WTC11 (cell line): ENCODE measurements at regions not wholly inside any gene's neighbourhood (a gene's known extent, or its start where the extent isn't known, plus 50 kb on each side); places are given as distances from the start of the nearest gene placed in this dataset.

Source experiments
- ATAC-seq: fragments of 200-7000 bp; cut with Tn5 transposase; 2 replicates; pipeline ENCODE4 v1.10.0; 2021; ENCODE audit warnings: mild to moderate bottlenecking, moderate library complexity
- CTCF ChIA-PET: fragments of 300-600 bp; sonication (Branson Sonifier 250); formaldehyde crosslinking; loops from one replicate; lab custom pipeline; 2021; ENCODE audit warnings: antibody characterized with exemption; lab: Charles Lee
- POLR2A ChIA-PET: fragments of 350-600 bp; sonication (Branson Sonifier 250); formaldehyde crosslinking; loops from one replicate; lab custom pipeline; 2021; ENCODE audit warnings: antibody characterized with exemption; lab: Charles Lee
- DNase-seq: peaks from one replicate; pipeline ENCODE4 v3.0.0; 2021; ENCODE audit warnings: low spot score
- H3K27ac Mint-ChIP-seq: 2 replicates; pipeline ENCODE4 v1.8.0; 2021; ENCODE audit warnings: mixed read lengths
- H3K27me3 Mint-ChIP-seq: 2 replicates; pipeline ENCODE4 v1.8.0; 2021; ENCODE audit warnings: low read depth, mild to moderate bottlenecking, moderate library complexity, mixed read lengths
- H3K36me3 Mint-ChIP-seq: 2 replicates; pipeline ENCODE4 v1.8.0; 2021; ENCODE audit warnings: mixed read lengths
- H3K4me1 Mint-ChIP-seq: 2 replicates; pipeline ENCODE4 v1.8.0; 2022; ENCODE audit warnings: mixed read lengths
- H3K4me3 Mint-ChIP-seq: 2 replicates; pipeline ENCODE4 v1.8.0; 2021; ENCODE audit warnings: mild to moderate bottlenecking, moderate library complexity, mixed read lengths
- H3K9me3 Mint-ChIP-seq: 2 replicates; pipeline ENCODE4 v1.8.0; 2021; ENCODE audit warnings: mixed read lengths
- ATF1 ChIP-seq: sonication (generic); formaldehyde crosslinking; IDR thresholded peaks from 2 replicates; pipeline ENCODE4 v1.8.1; 2023; ENCODE audit warnings: mild to moderate bottlenecking, moderate library complexity, missing genetic modification reagents
- FOXP1 ChIP-seq: sonication (generic); formaldehyde crosslinking; IDR thresholded peaks from 2 replicates; pipeline ENCODE4 v1.8.0; 2022; ENCODE audit warnings: missing genetic modification reagents, mild to moderate bottlenecking, moderate library complexity, borderline replicate concordance
- GTF2I ChIP-seq: fragments of 250-450 bp; sonication (Bioruptor Pico); conservative IDR thresholded peaks from 2 replicates; pipeline ENCODE4 v1.4.0; 2021; ENCODE audit warnings: mild to moderate bottlenecking
- HMGA2 ChIP-seq: fragments of 250-450 bp; sonication (Bioruptor Pico); IDR thresholded peaks from 2 replicates; pipeline ENCODE4 v1.4.0; 2021; ENCODE audit warnings: mild to moderate bottlenecking, moderate library complexity
- JAZF1 ChIP-seq: fragments of 250-450 bp; sonication (Bioruptor Pico); IDR thresholded peaks from 2 replicates; pipeline ENCODE4 v1.9.0; 2021; ENCODE audit warnings: moderate library complexity, mild to moderate bottlenecking, inconsistent platforms
- KAT7 ChIP-seq: sonication (generic); formaldehyde crosslinking; IDR thresholded peaks from 2 replicates; pipeline ENCODE4 v1.8.1; 2023; ENCODE audit warnings: missing genetic modification reagents, mild to moderate bottlenecking, borderline replicate concordance
- MXD4 ChIP-seq: fragments of 250-450 bp; sonication (Bioruptor Pico); IDR thresholded peaks from 2 replicates; pipeline ENCODE4 v1.8.0; 2021; ENCODE audit warnings: mild to moderate bottlenecking, moderate library complexity, borderline replicate concordance
- MYBL2 ChIP-seq: sonication (generic); formaldehyde crosslinking; IDR thresholded peaks from 2 replicates; pipeline ENCODE4 v1.8.1; 2023; ENCODE audit warnings: mild to moderate bottlenecking, moderate library complexity, missing genetic modification reagents
- NFATC4 ChIP-seq: fragments of 250-450 bp; sonication (Bioruptor Pico); IDR thresholded peaks from 2 replicates; pipeline ENCODE4 v1.9.0; 2021; ENCODE audit warnings: mild to moderate bottlenecking
- NR2C2 ChIP-seq: sonication (generic); formaldehyde crosslinking; IDR thresholded peaks from 2 replicates; pipeline ENCODE4 v1.8.0; 2022; ENCODE audit warnings: mild to moderate bottlenecking, missing genetic modification reagents
- PRRX2 ChIP-seq: fragments of 250-450 bp; sonication (Bioruptor Pico); IDR thresholded peaks from 2 replicates; pipeline ENCODE4 v1.8.0; 2021; ENCODE audit warnings: mild to moderate bottlenecking
- ZNF121 ChIP-seq: sonication (generic); formaldehyde crosslinking; IDR thresholded peaks from 2 replicates; pipeline ENCODE4 v1.8.0; 2023; ENCODE audit warnings: missing genetic modification reagents
- ZNF317 ChIP-seq: sonication (generic); formaldehyde crosslinking; IDR thresholded peaks from 2 replicates; pipeline ENCODE4 v1.8.1; 2023; ENCODE audit warnings: low read depth, mild to moderate bottlenecking, moderate library complexity, missing genetic modification reagents, borderline replicate concordance
- ZNF396 ChIP-seq: fragments of 250-450 bp; sonication (Bioruptor Pico); IDR thresholded peaks from 2 replicates; pipeline ENCODE4 v1.8.0; 2021; ENCODE audit warnings: mild to moderate bottlenecking, moderate library complexity, borderline replicate concordance
- ZNF423 ChIP-seq: fragments of 250-450 bp; sonication (Bioruptor Pico); IDR thresholded peaks from 2 replicates; pipeline ENCODE4 v2.1.2; 2022; ENCODE audit warnings: mild to moderate bottlenecking, moderate library complexity
- TF ChIP-seq, protein P1 (sequence below): sonication (generic); formaldehyde crosslinking; IDR thresholded peaks from 2 replicates; pipeline ENCODE4 v1.8.1; 2023; ENCODE audit warnings: mild to moderate bottlenecking, moderate library complexity, missing genetic modification reagents
- TF ChIP-seq, protein P2 (sequence below): fragments of 250-450 bp; sonication (Bioruptor Pico); IDR thresholded peaks from 2 replicates; pipeline ENCODE4 v2.1.2; 2022; ENCODE audit warnings: mild to moderate bottlenecking, moderate library complexity
- TF ChIP-seq, protein P3 (sequence below): sonication (generic); formaldehyde crosslinking; conservative IDR thresholded peaks from 2 replicates; pipeline ENCODE4 v1.8.1; 2022; ENCODE audit warnings: mild to moderate bottlenecking, missing genetic modification reagents
- TF ChIP-seq, protein P4 (sequence below): fragments of 250-450 bp; sonication (Bioruptor Pico); IDR thresholded peaks from 2 replicates; pipeline ENCODE4 v1.8.0; 2021; ENCODE audit warnings: mild to moderate bottlenecking
- TF ChIP-seq, protein P5 (sequence below): sonication (generic); formaldehyde crosslinking; IDR thresholded peaks from 2 replicates; pipeline ENCODE4 v1.8.0; 2022; ENCODE audit warnings: mild to moderate bottlenecking, missing genetic modification reagents

DNA sequence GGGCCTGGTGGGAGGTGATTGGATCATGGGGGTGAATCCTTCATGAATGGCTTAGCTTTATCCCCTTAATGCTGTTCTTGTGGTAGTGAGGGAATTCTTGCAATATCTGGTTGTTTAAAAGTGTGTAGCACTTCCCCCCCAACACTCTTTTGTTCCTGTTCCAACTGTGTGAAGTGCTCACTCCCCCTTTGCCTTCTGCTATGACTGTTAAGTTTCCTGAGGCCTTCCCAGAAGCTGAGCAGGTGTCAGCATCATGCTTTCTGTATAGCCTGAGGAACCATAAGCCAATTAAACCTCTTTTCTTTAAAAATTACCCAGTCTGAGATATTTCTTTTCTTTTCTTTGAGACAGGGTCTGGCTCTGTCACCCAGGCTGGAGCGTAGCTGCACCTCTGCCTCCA lies 139.4 kb downstream of the RNF152 start:
- H3K4me3 Mint-ChIP-seq: no peak overlapping the region
- H3K9me3 Mint-ChIP-seq: no peaks in the 10 kb centered on the region
- DNase-seq (no peak), ATAC-seq (no peak)
- POLR2A ChIA-PET: no interaction called here
- no peak for TF ChIP-seq ATF1 (CRISPR knock-in tag)
- TF ChIP-seq FOXP1 (CRISPR knock-in tag): no peak
- no peak for TF ChIP-seq JAZF1 (CRISPR knock-in tag)
- TF ChIP-seq, protein P1, sequence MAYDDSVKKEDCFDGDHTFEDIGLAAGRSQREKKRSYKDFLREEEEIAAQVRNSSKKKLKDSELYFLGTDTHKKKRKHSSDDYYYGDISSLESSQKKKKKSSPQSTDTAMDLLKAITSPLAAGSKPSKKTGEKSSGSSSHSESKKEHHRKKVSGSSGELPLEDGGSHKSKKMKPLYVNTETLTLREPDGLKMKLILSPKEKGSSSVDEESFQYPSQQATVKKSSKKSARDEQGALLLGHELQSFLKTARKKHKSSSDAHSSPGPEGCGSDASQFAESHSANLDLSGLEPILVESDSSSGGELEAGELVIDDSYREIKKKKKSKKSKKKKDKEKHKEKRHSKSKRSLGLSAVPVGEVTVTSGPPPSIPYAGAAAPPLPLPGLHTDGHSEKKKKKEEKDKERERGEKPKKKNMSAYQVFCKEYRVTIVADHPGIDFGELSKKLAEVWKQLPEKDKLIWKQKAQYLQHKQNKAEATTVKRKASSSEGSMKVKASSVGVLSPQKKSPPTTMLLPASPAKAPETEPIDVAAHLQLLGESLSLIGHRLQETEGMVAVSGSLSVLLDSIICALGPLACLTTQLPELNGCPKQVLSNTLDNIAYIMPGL (CRISPR knock-in tag): no peak
- TF ChIP-seq, protein P2, sequence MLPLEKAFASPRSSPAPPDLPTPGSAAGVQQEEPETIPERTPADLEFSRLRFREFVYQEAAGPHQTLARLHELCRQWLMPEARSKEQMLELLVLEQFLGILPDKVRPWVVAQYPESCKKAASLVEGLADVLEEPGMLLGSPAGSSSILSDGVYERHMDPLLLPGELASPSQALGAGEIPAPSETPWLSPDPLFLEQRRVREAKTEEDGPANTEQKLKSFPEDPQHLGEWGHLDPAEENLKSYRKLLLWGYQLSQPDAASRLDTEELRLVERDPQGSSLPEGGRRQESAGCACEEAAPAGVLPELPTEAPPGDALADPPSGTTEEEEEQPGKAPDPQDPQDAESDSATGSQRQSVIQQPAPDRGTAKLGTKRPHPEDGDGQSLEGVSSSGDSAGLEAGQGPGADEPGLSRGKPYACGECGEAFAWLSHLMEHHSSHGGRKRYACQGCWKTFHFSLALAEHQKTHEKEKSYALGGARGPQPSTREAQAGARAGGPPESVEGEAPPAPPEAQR (CRISPR knock-in tag): no peak
- no peak for TF ChIP-seq KAT7 (CRISPR knock-in tag)
- no peak for TF ChIP-seq ZNF317 (CRISPR knock-in tag)
- no peak for TF ChIP-seq PRRX2
- no peak for TF ChIP-seq GTF2I (CRISPR knock-in tag)
- TF ChIP-seq ZNF396 (CRISPR knock-in tag): no peak
- TF ChIP-seq, protein P3, sequence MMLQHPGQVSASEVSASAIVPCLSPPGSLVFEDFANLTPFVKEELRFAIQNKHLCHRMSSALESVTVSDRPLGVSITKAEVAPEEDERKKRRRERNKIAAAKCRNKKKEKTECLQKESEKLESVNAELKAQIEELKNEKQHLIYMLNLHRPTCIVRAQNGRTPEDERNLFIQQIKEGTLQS (CRISPR knock-in tag): no peak
- no peak for TF ChIP-seq ZNF121 (CRISPR knock-in tag)
- TF ChIP-seq MYBL2 (CRISPR knock-in tag): no peak
- TF ChIP-seq NFATC4: no peak
- no peak for TF ChIP-seq ZNF423 (CRISPR knock-in tag)
- TF ChIP-seq, all 79 proteins: peak for 0
- no peak overlapping the region for H3K27ac Mint-ChIP-seq
- no peaks in the 10 kb centered on the region for H3K36me3 Mint-ChIP-seq
- CTCF ChIA-PET: no interaction called here
- no peaks in the 10 kb centered on the region; the same call in 1 of the 2 replicates for H3K27me3 Mint-ChIP-seq
- H3K4me1 Mint-ChIP-seq: peaks cover 10% of the 10 kb centered on the region

DNA sequence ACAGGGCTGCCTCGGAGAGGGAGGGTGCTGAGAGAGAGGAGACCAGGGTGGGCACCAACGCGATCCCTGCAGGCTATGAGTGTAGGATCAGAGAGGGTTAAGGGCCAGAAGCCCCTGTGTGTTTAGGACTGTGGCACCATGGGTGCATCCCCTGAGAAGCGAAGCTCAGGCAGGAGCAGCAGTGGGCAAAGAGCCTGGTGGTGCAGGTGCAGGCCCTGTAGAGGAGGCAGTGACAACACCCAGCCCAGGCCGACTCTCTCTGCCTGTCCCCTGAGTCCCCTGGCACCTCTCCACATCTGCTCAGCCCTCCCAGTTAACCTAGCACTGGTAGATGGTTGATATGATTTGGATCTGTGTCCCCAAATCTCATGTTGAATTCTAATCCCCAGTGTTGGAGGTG lies 139.8 kb downstream of the RNF152 start:
- H3K27ac Mint-ChIP-seq: no peak overlapping the region
- TF ChIP-seq KAT7 (CRISPR knock-in tag): no peak
- TF ChIP-seq GTF2I (CRISPR knock-in tag): no peak
- TF ChIP-seq ZNF121 (CRISPR knock-in tag): no peak
- no peak for TF ChIP-seq HMGA2 (CRISPR knock-in tag)
- no peak for TF ChIP-seq NR2C2 (CRISPR knock-in tag)
- TF ChIP-seq, protein P4, sequence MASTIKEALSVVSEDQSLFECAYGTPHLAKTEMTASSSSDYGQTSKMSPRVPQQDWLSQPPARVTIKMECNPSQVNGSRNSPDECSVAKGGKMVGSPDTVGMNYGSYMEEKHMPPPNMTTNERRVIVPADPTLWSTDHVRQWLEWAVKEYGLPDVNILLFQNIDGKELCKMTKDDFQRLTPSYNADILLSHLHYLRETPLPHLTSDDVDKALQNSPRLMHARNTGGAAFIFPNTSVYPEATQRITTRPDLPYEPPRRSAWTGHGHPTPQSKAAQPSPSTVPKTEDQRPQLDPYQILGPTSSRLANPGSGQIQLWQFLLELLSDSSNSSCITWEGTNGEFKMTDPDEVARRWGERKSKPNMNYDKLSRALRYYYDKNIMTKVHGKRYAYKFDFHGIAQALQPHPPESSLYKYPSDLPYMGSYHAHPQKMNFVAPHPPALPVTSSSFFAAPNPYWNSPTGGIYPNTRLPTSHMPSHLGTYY: no peak
- TF ChIP-seq, protein P5, sequence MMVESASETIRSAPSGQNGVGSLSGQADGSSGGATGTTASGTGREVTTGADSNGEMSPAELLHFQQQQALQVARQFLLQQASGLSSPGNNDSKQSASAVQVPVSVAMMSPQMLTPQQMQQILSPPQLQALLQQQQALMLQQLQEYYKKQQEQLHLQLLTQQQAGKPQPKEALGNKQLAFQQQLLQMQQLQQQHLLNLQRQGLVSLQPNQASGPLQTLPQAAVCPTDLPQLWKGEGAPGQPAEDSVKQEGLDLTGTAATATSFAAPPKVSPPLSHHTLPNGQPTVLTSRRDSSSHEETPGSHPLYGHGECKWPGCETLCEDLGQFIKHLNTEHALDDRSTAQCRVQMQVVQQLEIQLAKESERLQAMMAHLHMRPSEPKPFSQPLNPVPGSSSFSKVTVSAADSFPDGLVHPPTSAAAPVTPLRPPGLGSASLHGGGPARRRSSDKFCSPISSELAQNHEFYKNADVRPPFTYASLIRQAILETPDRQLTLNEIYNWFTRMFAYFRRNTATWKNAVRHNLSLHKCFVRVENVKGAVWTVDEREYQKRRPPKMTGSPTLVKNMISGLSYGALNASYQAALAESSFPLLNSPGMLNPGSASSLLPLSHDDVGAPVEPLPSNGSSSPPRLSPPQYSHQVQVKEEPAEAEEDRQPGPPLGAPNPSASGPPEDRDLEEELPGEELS (CRISPR knock-in tag): no peak
- TF ChIP-seq MXD4 (CRISPR knock-in tag): no peak
- DNase-seq: no peak
- CTCF ChIA-PET: no interaction called here
- no peaks in the 10 kb centered on the region for H3K9me3 Mint-ChIP-seq
- H3K27me3 Mint-ChIP-seq: no peaks in the 10 kb centered on the region; the same call in 1 of the 2 replicates
- no peak overlapping the region for H3K4me3 Mint-ChIP-seq
- H3K36me3 Mint-ChIP-seq: no peaks in the 10 kb centered on the region
- no peak for ATAC-seq
- H3K4me1 Mint-ChIP-seq: peaks cover 14% of the 10 kb centered on the region
- POLR2A ChIA-PET: no interaction called here
